Hepatocyte (in vitro differentiated cells): ENCODE measurements at regions not wholly inside any gene's neighbourhood (a gene's known extent, or its start where the extent isn't known, plus 50 kb on each side); places are given as distances from the start of the nearest gene placed in this dataset.

Source experiments
- DNase-seq: peaks from one replicate; pipeline ENCODE4 v3.0.0-alpha.2; 2016; ENCODE audit warnings: low spot score
- H2AFZ ChIP-seq: fragments of 200-600 bp; sonication (generic); 2 replicates; pipeline ENCODE4 v1.6.0; 2016; ENCODE audit warnings: antibody characterized with exemption, mild to moderate bottlenecking
- H3K27ac ChIP-seq: fragments of 200-600 bp; sonication (generic); 2 replicates; pipeline ENCODE4 v1.5.1; 2016; ENCODE audit warnings: mild to moderate bottlenecking
- H3K27me3 ChIP-seq: fragments of 200-600 bp; sonication (generic); 2 replicates; pipeline ENCODE4 v1.6.1; 2016
- H3K36me3 ChIP-seq: fragments of 200-600 bp; sonication (generic); replicated peaks from 2 replicates; pipeline ENCODE4 v1.5.1; 2016; ENCODE audit warnings: low read depth; ENCODE audit not compliant: insufficient read depth
- H3K4me1 ChIP-seq: fragments of 200-600 bp; sonication (generic); 2 replicates; pipeline ENCODE4 v1.5.1; 2016; ENCODE audit warnings: mild to moderate bottlenecking, moderate library complexity; ENCODE audit not compliant: insufficient read depth
- H3K4me2 ChIP-seq: fragments of 200-600 bp; sonication (generic); 2 replicates; pipeline ENCODE4 v1.6.0; 2016
- H3K4me3 ChIP-seq: fragments of 200-600 bp; sonication (generic); 2 replicates; pipeline ENCODE4 v1.5.1; 2016; ENCODE audit warnings: mild to moderate bottlenecking
- H3K79me2 ChIP-seq: fragments of 200-600 bp; sonication (generic); 2 replicates; pipeline ENCODE4 v1.6.0; 2017; ENCODE audit warnings: mild to moderate bottlenecking
- H3K9me2 ChIP-seq: fragments of 200-600 bp; sonication (generic); replicated peaks from 2 replicates; pipeline ENCODE4 v1.6.0; 2017; ENCODE audit warnings: mild to moderate bottlenecking; ENCODE audit not compliant: insufficient read depth
- H3K9me3 ChIP-seq: fragments of 200-600 bp; sonication (generic); 2 replicates; pipeline ENCODE4 v1.5.1; 2016; ENCODE audit warnings: low read depth, mild to moderate bottlenecking
- H4K20me1 ChIP-seq: fragments of 200-600 bp; sonication (generic); 2 replicates; pipeline ENCODE4 v1.6.0; 2016; ENCODE audit warnings: mild to moderate bottlenecking; ENCODE audit not compliant: insufficient read depth, poor library complexity, severe bottlenecking
- EZH2 ChIP-seq: fragments of 200-600 bp; sonication (generic); IDR thresholded peaks from 2 replicates; pipeline ENCODE4 v1.6.1; 2016; ENCODE audit warnings: antibody characterized with exemption, mild to moderate bottlenecking, borderline replicate concordance
- EZH2phosphoT487 ChIP-seq: fragments of 200-600 bp; sonication (generic); IDR thresholded peaks from one replicate; pipeline ENCODE4 v1.6.1; 2018; ENCODE audit warnings: antibody characterized with exemption, mild to moderate bottlenecking, low read depth, moderate library complexity; ENCODE audit not compliant: unreplicated experiment, severe bottlenecking
- WGBS: methylation state at CpG from one replicate; pipeline ENCODE4 v1.1.6; 2016; ENCODE audit warnings: low lambda C conversion rate; ENCODE audit errors: missing lambda C conversion rate; 5-methylcytosine and 5-hydroxymethylcytosine counted together
- TF ChIP-seq, protein P1 (sequence below): fragments of 200-600 bp; sonication (generic); IDR thresholded peaks from 2 replicates; pipeline ENCODE4 v1.5.1; 2016; ENCODE audit warnings: antibody characterized with exemption, mild to moderate bottlenecking; ENCODE audit not compliant: poor library complexity

DNA sequence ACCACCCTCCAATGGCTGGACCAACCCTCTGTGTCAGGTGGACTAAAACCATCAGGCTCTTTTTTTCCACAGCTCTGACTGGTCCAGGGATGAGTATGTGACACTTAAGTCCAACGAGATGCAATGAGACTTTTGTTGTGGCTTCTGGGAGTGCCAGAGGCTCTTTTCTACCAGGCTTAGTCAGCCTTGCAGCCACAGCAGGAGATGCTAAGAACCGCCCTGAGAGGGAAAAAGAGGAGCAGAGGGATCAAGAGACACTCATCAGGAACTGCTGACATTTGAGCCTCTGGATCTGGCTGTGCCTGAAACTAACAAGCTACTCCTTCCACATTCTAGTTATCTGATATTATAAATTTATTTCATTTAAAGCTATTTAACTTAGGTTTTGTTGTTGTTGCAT lies 270.9 kb upstream of the SULF2 start:
- Histone ChIP-seq H3K4me3 (no peak overlapping the region), H3K9me3 (no peaks in the 10 kb centered on the region), H3K79me2 (no peaks in the 10 kb centered on the region), H4K20me1 (no peaks in the 10 kb centered on the region), H3K27ac (no peak overlapping the region), H2AFZ (no peak overlapping the region), H3K4me2 (no peak overlapping the region), H3K36me3 (no peaks in the 10 kb centered on the region), H3K9me2 (no peaks in the 10 kb centered on the region), H3K27me3 (no peaks in the 10 kb centered on the region), H3K4me1 (peaks cover 6% of the 10 kb centered on the region)
- TF ChIP-seq EZH2phosphoT487 (no peak), EZH2 (no peak)
- TF ChIP-seq, protein P1, sequence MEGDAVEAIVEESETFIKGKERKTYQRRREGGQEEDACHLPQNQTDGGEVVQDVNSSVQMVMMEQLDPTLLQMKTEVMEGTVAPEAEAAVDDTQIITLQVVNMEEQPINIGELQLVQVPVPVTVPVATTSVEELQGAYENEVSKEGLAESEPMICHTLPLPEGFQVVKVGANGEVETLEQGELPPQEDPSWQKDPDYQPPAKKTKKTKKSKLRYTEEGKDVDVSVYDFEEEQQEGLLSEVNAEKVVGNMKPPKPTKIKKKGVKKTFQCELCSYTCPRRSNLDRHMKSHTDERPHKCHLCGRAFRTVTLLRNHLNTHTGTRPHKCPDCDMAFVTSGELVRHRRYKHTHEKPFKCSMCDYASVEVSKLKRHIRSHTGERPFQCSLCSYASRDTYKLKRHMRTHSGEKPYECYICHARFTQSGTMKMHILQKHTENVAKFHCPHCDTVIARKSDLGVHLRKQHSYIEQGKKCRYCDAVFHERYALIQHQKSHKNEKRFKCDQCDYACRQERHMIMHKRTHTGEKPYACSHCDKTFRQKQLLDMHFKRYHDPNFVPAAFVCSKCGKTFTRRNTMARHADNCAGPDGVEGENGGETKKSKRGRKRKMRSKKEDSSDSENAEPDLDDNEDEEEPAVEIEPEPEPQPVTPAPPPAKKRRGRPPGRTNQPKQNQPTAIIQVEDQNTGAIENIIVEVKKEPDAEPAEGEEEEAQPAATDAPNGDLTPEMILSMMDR, result no peak
- DNase-seq, result no peak
- 65% methylated on average over 2 of the region's 2 CpGs for WGBS

DNA sequence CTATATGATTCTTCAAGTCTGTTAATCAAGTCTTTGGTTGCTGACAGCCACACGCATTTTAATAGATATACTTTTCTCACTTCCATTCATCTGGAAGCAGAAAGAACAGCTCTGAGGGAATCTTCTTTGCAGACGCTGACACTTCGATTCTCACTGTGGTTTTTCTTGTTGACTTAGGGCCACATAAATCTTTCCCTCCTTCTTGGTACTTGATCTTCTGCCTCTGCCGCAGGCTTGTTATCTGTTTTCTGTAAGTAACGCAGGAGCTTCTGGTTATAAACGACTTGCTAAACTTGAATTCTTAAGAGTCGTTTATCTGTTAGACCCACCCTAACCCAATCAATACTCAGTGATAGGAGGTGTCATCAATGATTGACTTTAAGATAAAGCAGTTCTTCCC lies 268.8 kb upstream of the SULF2 start:
- H3K9me2 ChIP-seq, result no peaks in the 10 kb centered on the region
- DNase-seq, result no peak
- H3K4me1 ChIP-seq, result peaks cover 6% of the 10 kb centered on the region
- no peak for TF ChIP-seq EZH2
- TF ChIP-seq, protein P1, result no peak
- no peak for TF ChIP-seq EZH2phosphoT487
- H3K4me3 ChIP-seq, result no peak overlapping the region
- no peaks in the 10 kb centered on the region for H3K9me3 ChIP-seq
- WGBS, result 37% methylated on average over 7 of the region's 7 CpGs
- no peak overlapping the region for H3K4me2 ChIP-seq
- no peaks in the 10 kb centered on the region for H4K20me1 ChIP-seq
- no peaks in the 10 kb centered on the region for H3K27me3 ChIP-seq
- H3K36me3 ChIP-seq, result no peaks in the 10 kb centered on the region
- no peak overlapping the region for H2AFZ ChIP-seq
- no peaks in the 10 kb centered on the region for H3K79me2 ChIP-seq
- no peak overlapping the region for H3K27ac ChIP-seq

DNA sequence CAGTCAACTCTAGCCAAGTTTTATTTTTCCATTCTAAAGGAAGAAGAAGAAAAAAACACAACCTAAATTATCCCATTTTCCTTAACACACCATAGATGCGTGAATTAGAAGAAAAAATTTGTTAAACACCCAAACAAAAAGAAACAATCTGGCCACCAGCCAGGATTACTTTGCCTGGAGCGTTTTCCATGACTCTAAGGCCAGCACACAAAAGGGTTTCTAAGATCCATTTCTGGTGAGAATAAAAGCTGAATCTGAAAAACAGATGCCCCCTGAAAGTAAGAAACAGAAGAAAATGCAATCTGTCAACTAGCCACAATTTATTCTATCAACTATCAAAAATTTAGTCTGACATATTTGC lies 267.2 kb upstream of the SULF2 start:
- peak; percentile 19 for DNase-seq
- Histone ChIP-seq H3K27ac (peak overlapping the region; percentile 56), H3K36me3 (no peaks in the 10 kb centered on the region), H3K4me3 (no peak overlapping the region), H3K4me2 (no peak overlapping the region), H2AFZ (no peak overlapping the region), H3K9me2 (no peaks in the 10 kb centered on the region), H3K9me3 (no peaks in the 10 kb centered on the region), H3K79me2 (no peaks in the 10 kb centered on the region), H4K20me1 (no peaks in the 10 kb centered on the region), H3K4me1 (peaks cover 6% of the 10 kb centered on the region), H3K27me3 (no peaks in the 10 kb centered on the region)
- TF ChIP-seq EZH2 (no peak), EZH2phosphoT487 (no peak)
- TF ChIP-seq, protein P1, result no peak
- WGBS, result 50% methylated on average over 2 of the region's 2 CpGs
